Endometrium (tissue), 2 donors: ENCODE measurements at regions not wholly inside any gene's neighbourhood (a gene's known extent, or its start where the extent isn't known, plus 50 kb on each side); places are given as distances from the start of the nearest gene placed in this dataset.

ENCODE experiments used
- FAIRE-seq: peaks from 2 replicates; lab custom pipeline; 2012; peaks lifted over from hg19 to GRCh38; lab: Jason Lieb, UNC
- donor health status: control.
- donor health status: control.

- no peak for FAIRE-seq
These were observed 186.2 kb downstream of the NEDD1 start for GRCh38 chr12:97093187-97093683.

- no peak for FAIRE-seq
These were observed 190.7 kb downstream of the NEDD1 start for GRCh38 chr12:97097734-97098133.

- FAIRE-seq = no peak
These were observed 202.4 kb downstream of the NEDD1 start for GRCh38 chr12:97109441-97109840.

GRCh38 chr12:97112136-97112535, 205.1 kb downstream of the NEDD1 start:
- no peak for FAIRE-seq

- FAIRE-seq = no peak
These were observed 211.8 kb downstream of the NEDD1 start for GRCh38 chr12:97118796-97119375.

GRCh38 chr12:97127061-97127460, 220.0 kb downstream of the NEDD1 start:
- no peak for FAIRE-seq

GRCh38 chr12:97131220-97131981, 224.3 kb downstream of the NEDD1 start:
- FAIRE-seq = no peak

GRCh38 chr12:97132270-97132669, 225.2 kb downstream of the NEDD1 start:
- FAIRE-seq = no peak

GRCh38 chr12:97134495-97134894, 227.4 kb downstream of the NEDD1 start:
- no peak for FAIRE-seq

- FAIRE-seq = no peak
These were observed 233.3 kb downstream of the NEDD1 start for GRCh38 chr12:97140355-97140754.

GRCh38 chr12:97142737-97143410, 235.8 kb downstream of the NEDD1 start:
- FAIRE-seq = no peak

GRCh38 chr12:97148941-97149559, 242.0 kb downstream of the NEDD1 start:
- FAIRE-seq = no peak

GRCh38 chr12:97151481-97151880, 244.4 kb downstream of the NEDD1 start:
- FAIRE-seq = no peak

- FAIRE-seq = no peak
These were observed 252.3 kb downstream of the NEDD1 start for GRCh38 chr12:97159377-97159776.

GRCh38 chr12:97160277-97160676, 253.2 kb downstream of the NEDD1 start:
- no peak for FAIRE-seq

GRCh38 chr12:97162173-97162572, 255.1 kb downstream of the NEDD1 start:
- FAIRE-seq = no peak

GRCh38 chr12:97164936-97165335, 257.9 kb downstream of the NEDD1 start:
- FAIRE-seq = no peak

- FAIRE-seq = no peak
These were observed 260.5 kb downstream of the NEDD1 start for GRCh38 chr12:97167598-97167997.

- no peak for FAIRE-seq
These were observed 261.7 kb downstream of the NEDD1 start for GRCh38 chr12:97168804-97169203.

- no peak for FAIRE-seq
These were observed 263.0 kb downstream of the NEDD1 start for GRCh38 chr12:97169889-97170567.

GRCh38 chr12:97173688-97174410, 266.8 kb downstream of the NEDD1 start:
- no peak for FAIRE-seq
